Large intestine (tissue), 3 donors: ENCODE measurements at regions not wholly inside any gene's neighbourhood (a gene's known extent, or its start where the extent isn't known, plus 50 kb on each side); places are given as distances from the start of the nearest gene placed in this dataset.

Experiments used
- DNase-seq, 2 donors: peaks; one replicate each; pipeline versions ENCODE4 v3.0.0 to v3.0.0-alpha.2; 2013
- H3K27ac ChIP-seq: one replicate; pipeline ENCODE4 v1.5.1; 2013; ENCODE audit warnings: low read length
- H3K27me3 ChIP-seq: 2 replicates; pipeline ENCODE4 v1.6.1; 2013; ENCODE audit warnings: low read length; ENCODE audit not compliant: control insufficient read depth, insufficient read depth
- H3K36me3 ChIP-seq: 2 replicates; pipeline ENCODE4 v1.6.1; 2013; ENCODE audit warnings: low read length; ENCODE audit not compliant: control insufficient read depth, insufficient read depth
- H3K4me1 ChIP-seq: one replicate; pipeline ENCODE4 v1.6.1; 2013; ENCODE audit warnings: low read length; ENCODE audit not compliant: control insufficient read depth, insufficient read depth
- H3K4me3 ChIP-seq: one replicate; pipeline ENCODE4 v1.5.1; 2013; ENCODE audit warnings: low read length
- H3K9me3 ChIP-seq: one replicate; pipeline ENCODE4 v1.6.1; 2013; ENCODE audit warnings: mild to moderate bottlenecking, low read depth, low read length, moderate library complexity; ENCODE audit not compliant: control insufficient read depth
- WGBS: methylation state at CpG from one replicate; pipeline ENCODE4 v1.1.5; 2013; ENCODE audit warnings: low lambda C conversion rate; ENCODE audit not compliant: insufficient coverage; 5-methylcytosine and 5-hydroxymethylcytosine counted together

GRCh38 chr18:37741032-37741623, 175.5 kb upstream of the CELF4 start:
- H3K36me3 ChIP-seq = no peaks in the 10 kb centered on the region
- WGBS = 80% methylated on average over 3 of the region's 7 CpGs

GRCh38 chr18:37734406-37734805, 168.8 kb upstream of the CELF4 start:
- no peak overlapping the region for H3K4me3 ChIP-seq

More at GRCh38 chr18:37741032-37741623, 175.5 kb upstream of the CELF4 start:
- Histone ChIP-seq H3K9me3 (no peaks in the 10 kb centered on the region), H3K4me3 (no peak overlapping the region), H3K27ac (no peak overlapping the region), H3K27me3 (no peaks in the 10 kb centered on the region), H3K4me1 (no peaks in the 10 kb centered on the region)
- no peak for DNase-seq

GRCh38 chr18:37729716-37730115, 164.1 kb upstream of the CELF4 start:
- Histone ChIP-seq H3K27me3 (no peaks in the 10 kb centered on the region), H3K4me1 (no peaks in the 10 kb centered on the region), H3K27ac (no peak overlapping the region), H3K36me3 (no peaks in the 10 kb centered on the region), H3K4me3 (no peak overlapping the region), H3K9me3 (no peaks in the 10 kb centered on the region)
- WGBS = 100% methylated on average over 2 of the region's 5 CpGs
- no peak for DNase-seq

More at GRCh38 chr18:37734406-37734805, 168.8 kb upstream of the CELF4 start:
- H3K4me1 ChIP-seq = no peaks in the 10 kb centered on the region
- H3K27me3 ChIP-seq = no peaks in the 10 kb centered on the region
- no peaks in the 10 kb centered on the region for H3K36me3 ChIP-seq
- 67% methylated on average over 1 of the region's 4 CpGs for WGBS
- H3K9me3 ChIP-seq = no peaks in the 10 kb centered on the region
- DNase-seq = no peak
- H3K27ac ChIP-seq = no peak overlapping the region

- Histone ChIP-seq H3K36me3 (no peaks in the 10 kb centered on the region), H3K9me3 (no peaks in the 10 kb centered on the region), H3K4me3 (no peak overlapping the region), H3K27me3 (no peaks in the 10 kb centered on the region), H3K27ac (no peak overlapping the region), H3K4me1 (no peaks in the 10 kb centered on the region)
- DNase-seq = no peak
- no CpG with 5 or more reads among the region's 4 CpGs for WGBS
These were observed 158.6 kb upstream of the CELF4 start for GRCh38 chr18:37724206-37724605.

GRCh38 chr18:37721544-37722522, 156.2 kb upstream of the CELF4 start:
- no peaks in the 10 kb centered on the region for H3K9me3 ChIP-seq
- H3K4me1 ChIP-seq = peaks cover under 1% of the 10 kb centered on the region
- 28% methylated on average over 3 of the region's 11 CpGs for WGBS
- H3K27me3 ChIP-seq = no peaks in the 10 kb centered on the region
- no peaks in the 10 kb centered on the region for H3K36me3 ChIP-seq
- peak; percentile 19 to 34 for DNase-seq
- H3K4me3 ChIP-seq = no peak overlapping the region
- H3K27ac ChIP-seq = no peak overlapping the region

- H3K27me3 ChIP-seq = no peaks in the 10 kb centered on the region
- no peaks in the 10 kb centered on the region for H3K9me3 ChIP-seq
- DNase-seq = no peak
- H3K4me3 ChIP-seq = no peak overlapping the region
- no peaks in the 10 kb centered on the region for H3K36me3 ChIP-seq
- no peak overlapping the region for H3K27ac ChIP-seq
- peaks cover 5% of the 10 kb centered on the region for H3K4me1 ChIP-seq
- 100% methylated on average over 1 of the region's 4 CpGs for WGBS
These were observed 155.1 kb upstream of the CELF4 start for GRCh38 chr18:37720663-37721062.

GRCh38 chr18:37717656-37718055, 152.1 kb upstream of the CELF4 start:
- no peak for DNase-seq
- H3K27ac ChIP-seq = no peak overlapping the region
- no peaks in the 10 kb centered on the region for H3K9me3 ChIP-seq
- WGBS = no CpG with 5 or more reads among the region's 2 CpGs
- peaks cover 5% of the 10 kb centered on the region for H3K4me1 ChIP-seq
- H3K4me3 ChIP-seq = no peak overlapping the region
- no peaks in the 10 kb centered on the region for H3K27me3 ChIP-seq
- no peaks in the 10 kb centered on the region for H3K36me3 ChIP-seq

- Histone ChIP-seq H3K9me3 (no peaks in the 10 kb centered on the region), H3K27me3 (no peaks in the 10 kb centered on the region), H3K4me1 (peaks cover 5% of the 10 kb centered on the region), H3K27ac (no peak overlapping the region), H3K36me3 (no peaks in the 10 kb centered on the region), H3K4me3 (no peak overlapping the region)
- 60% methylated on average over 2 of the region's 2 CpGs for WGBS
- no peak for DNase-seq
These were observed 151.5 kb upstream of the CELF4 start for GRCh38 chr18:37717098-37717497.

- H3K4me3 ChIP-seq = no peak overlapping the region
- H3K27ac ChIP-seq = peak overlapping the region; percentile 0
- H3K9me3 ChIP-seq = no peaks in the 10 kb centered on the region
- no peaks in the 10 kb centered on the region for H3K27me3 ChIP-seq
- DNase-seq = peak; percentile 43 to 63
- H3K36me3 ChIP-seq = no peaks in the 10 kb centered on the region
- peaks cover 5% of the 10 kb centered on the region for H3K4me1 ChIP-seq
- WGBS = no CpG with 5 or more reads among the region's 5 CpGs
These were observed 150.6 kb upstream of the CELF4 start for GRCh38 chr18:37716106-37716735.

GRCh38 chr18:37714691-37715090, 149.1 kb upstream of the CELF4 start:
- no peaks in the 10 kb centered on the region for H3K27me3 ChIP-seq
- DNase-seq = no peak
- no peak overlapping the region for H3K27ac ChIP-seq
- no peaks in the 10 kb centered on the region for H3K36me3 ChIP-seq
- 91% methylated on average over 3 of the region's 3 CpGs for WGBS
- no peaks in the 10 kb centered on the region for H3K9me3 ChIP-seq
- no peak overlapping the region for H3K4me3 ChIP-seq
- H3K4me1 ChIP-seq = peaks cover 5% of the 10 kb centered on the region
